ENCODE measurements at regions not wholly inside any gene's neighbourhood (a gene's known extent, or its start where the extent isn't known, plus 50 kb on each side); places are given as distances from the start of the nearest gene placed in this dataset.

DNA sequence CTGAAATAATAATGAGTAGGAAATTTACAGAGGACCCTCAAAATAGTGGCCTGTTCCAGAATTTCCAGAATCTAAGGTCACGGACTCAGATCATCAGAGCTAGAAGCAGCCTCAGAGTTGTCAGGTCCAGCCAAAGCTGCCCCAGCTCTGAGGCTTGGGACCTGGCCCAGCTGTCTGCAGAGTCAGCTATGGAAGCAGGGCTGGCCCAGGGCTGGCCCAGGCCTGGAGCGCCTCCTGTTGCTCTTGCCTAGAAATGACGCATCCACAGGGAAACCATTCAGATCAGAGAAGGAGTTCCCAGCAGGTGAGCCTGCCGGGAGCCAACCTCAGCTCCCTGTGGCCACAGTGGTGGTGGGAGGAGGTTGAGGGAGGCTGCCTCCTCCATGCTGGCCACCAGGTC, 106.7 kb upstream of the ARL4C start:
- TF ChIP-seq, protein P1, sequence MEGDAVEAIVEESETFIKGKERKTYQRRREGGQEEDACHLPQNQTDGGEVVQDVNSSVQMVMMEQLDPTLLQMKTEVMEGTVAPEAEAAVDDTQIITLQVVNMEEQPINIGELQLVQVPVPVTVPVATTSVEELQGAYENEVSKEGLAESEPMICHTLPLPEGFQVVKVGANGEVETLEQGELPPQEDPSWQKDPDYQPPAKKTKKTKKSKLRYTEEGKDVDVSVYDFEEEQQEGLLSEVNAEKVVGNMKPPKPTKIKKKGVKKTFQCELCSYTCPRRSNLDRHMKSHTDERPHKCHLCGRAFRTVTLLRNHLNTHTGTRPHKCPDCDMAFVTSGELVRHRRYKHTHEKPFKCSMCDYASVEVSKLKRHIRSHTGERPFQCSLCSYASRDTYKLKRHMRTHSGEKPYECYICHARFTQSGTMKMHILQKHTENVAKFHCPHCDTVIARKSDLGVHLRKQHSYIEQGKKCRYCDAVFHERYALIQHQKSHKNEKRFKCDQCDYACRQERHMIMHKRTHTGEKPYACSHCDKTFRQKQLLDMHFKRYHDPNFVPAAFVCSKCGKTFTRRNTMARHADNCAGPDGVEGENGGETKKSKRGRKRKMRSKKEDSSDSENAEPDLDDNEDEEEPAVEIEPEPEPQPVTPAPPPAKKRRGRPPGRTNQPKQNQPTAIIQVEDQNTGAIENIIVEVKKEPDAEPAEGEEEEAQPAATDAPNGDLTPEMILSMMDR (IDR thresholded peaks at IDR 0.05; ENCODE audit: low read depth, low read length) = no peak
- TF ChIP-seq, protein P2, sequence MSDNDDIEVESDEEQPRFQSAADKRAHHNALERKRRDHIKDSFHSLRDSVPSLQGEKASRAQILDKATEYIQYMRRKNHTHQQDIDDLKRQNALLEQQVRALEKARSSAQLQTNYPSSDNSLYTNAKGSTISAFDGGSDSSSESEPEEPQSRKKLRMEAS (IDR thresholded peaks at IDR 0.05; ENCODE audit: low read depth, low read length) = no peak
- no peak for TF ChIP-seq MYC (IDR thresholded peaks at IDR 0.05; ENCODE audit: low read depth, low read length)
